RWPE1 (cell line): ENCODE measurements at regions not wholly inside any gene's neighbourhood (a gene's known extent, or its start where the extent isn't known, plus 50 kb on each side); places are given as distances from the start of the nearest gene placed in this dataset.

Experiments used
- CTCF ChIA-PET: fragments of 350-600 bp; sonication (Branson Sonifier 250); formaldehyde crosslinking; extraction: SDS; loops from one replicate; lab custom pipeline; 2021; lab: Yijun Ruan, JAX
- POLR2A ChIA-PET: fragments of 400-600 bp; formaldehyde crosslinking; extraction: SDS; loops from one replicate; lab custom pipeline; 2020; ENCODE audit warnings: antibody characterized with exemption; ENCODE audit not compliant: low non-redundant PET; lab: Yijun Ruan, JAX
- DNase-seq: peaks from one replicate; pipeline ENCODE4 v3.0.0; 2012; ENCODE audit warnings: low spot score
- H3K27ac ChIP-seq: fragments of 450-650 bp; 2 replicates; pipeline ENCODE4 v1.5.1; 2017
- CTCF ChIP-seq: fragments of 450-650 bp; conservative IDR thresholded peaks from 2 replicates; pipeline ENCODE4 v1.5.1; 2017; ENCODE audit warnings: low read depth, mild to moderate bottlenecking

- no peak for TF ChIP-seq CTCF
- CTCF ChIA-PET, result no interaction called here
- H3K27ac ChIP-seq, result no peak overlapping the region
- POLR2A ChIA-PET, result no interaction called here
- DNase-seq, result no peak
These were observed 272.8 kb downstream of the CTTN start for GRCh38 chr11:70671083-70671482.

GRCh38 chr11:70671611-70672010, 273.3 kb downstream of the CTTN start:
- ChIA-PET POLR2A (no interaction called here), CTCF (interaction anchor here (0.6 kb wide), 1 partner anchor 119 kb away, joined by 3 read pairs; no protein-coding TSS in a partner anchor)
- no peak overlapping the region for H3K27ac ChIP-seq
- TF ChIP-seq CTCF, result no peak
- no peak for DNase-seq

- H3K27ac ChIP-seq, result no peak overlapping the region
- no peak for DNase-seq
- no peak for TF ChIP-seq CTCF
- ChIA-PET CTCF (interaction anchor here (0.6 kb wide), 1 partner anchor 831 kb away, joined by 4 read pairs; no protein-coding TSS in a partner anchor), POLR2A (no interaction called here)
These were observed 274.8 kb downstream of the CTTN start for GRCh38 chr11:70672991-70673653.

- ChIA-PET CTCF (no interaction called here), POLR2A (no interaction called here)
- no peak overlapping the region for H3K27ac ChIP-seq
- no peak for TF ChIP-seq CTCF
- DNase-seq, result no peak
These were observed 276.3 kb downstream of the CTTN start for GRCh38 chr11:70674605-70675004.

GRCh38 chr11:70675697-70676374, 277.5 kb downstream of the CTTN start:
- H3K27ac ChIP-seq, result no peak overlapping the region
- CTCF ChIA-PET, result no interaction called here
- TF ChIP-seq CTCF, result no peak
- no peak for DNase-seq
- POLR2A ChIA-PET, result no interaction called here

- ChIA-PET CTCF (no interaction called here), POLR2A (no interaction called here)
- no peak for TF ChIP-seq CTCF
- H3K27ac ChIP-seq, result no peak overlapping the region
- DNase-seq, result no peak
These were observed 279.0 kb downstream of the CTTN start for GRCh38 chr11:70677232-70677916.
